ENCODE measurements at regions not wholly inside any gene's neighbourhood (a gene's known extent, or its start where the extent isn't known, plus 50 kb on each side); places are given as distances from the start of the nearest gene placed in this dataset.

GRCh38 chrX:137278825-137279224 is 245.0 kb upstream of the GPR101 start:
- ChIA-PET CTCF (no interaction called here), POLR2A (no interaction called here)
- Histone ChIP-seq H3K9me3 (ENCODE audit: control insufficient read depth, insufficient read depth, low read length) (no peaks in the 10 kb centered on the region), H3K27ac (ENCODE audit: low read depth, low read length) (no peak overlapping the region), H3K4me3 (ENCODE audit: low read depth, low read length) (no peak overlapping the region), H3K27me3 (ENCODE audit: control insufficient read depth, insufficient read depth, low read length) (no peaks in the 10 kb centered on the region)
- TF ChIP-seq, protein P1, sequence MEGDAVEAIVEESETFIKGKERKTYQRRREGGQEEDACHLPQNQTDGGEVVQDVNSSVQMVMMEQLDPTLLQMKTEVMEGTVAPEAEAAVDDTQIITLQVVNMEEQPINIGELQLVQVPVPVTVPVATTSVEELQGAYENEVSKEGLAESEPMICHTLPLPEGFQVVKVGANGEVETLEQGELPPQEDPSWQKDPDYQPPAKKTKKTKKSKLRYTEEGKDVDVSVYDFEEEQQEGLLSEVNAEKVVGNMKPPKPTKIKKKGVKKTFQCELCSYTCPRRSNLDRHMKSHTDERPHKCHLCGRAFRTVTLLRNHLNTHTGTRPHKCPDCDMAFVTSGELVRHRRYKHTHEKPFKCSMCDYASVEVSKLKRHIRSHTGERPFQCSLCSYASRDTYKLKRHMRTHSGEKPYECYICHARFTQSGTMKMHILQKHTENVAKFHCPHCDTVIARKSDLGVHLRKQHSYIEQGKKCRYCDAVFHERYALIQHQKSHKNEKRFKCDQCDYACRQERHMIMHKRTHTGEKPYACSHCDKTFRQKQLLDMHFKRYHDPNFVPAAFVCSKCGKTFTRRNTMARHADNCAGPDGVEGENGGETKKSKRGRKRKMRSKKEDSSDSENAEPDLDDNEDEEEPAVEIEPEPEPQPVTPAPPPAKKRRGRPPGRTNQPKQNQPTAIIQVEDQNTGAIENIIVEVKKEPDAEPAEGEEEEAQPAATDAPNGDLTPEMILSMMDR (IDR thresholded peaks at IDR 0.05; ENCODE audit: low read depth, low read length) = no peak
- DNase-seq (ENCODE audit: low read depth, low spot score) = no peak

- no peak for DNase-seq (ENCODE audit: low read depth, low spot score)
- Histone ChIP-seq H3K4me3 (ENCODE audit: low read depth, low read length) (no peak overlapping the region), H3K27me3 (ENCODE audit: control insufficient read depth, insufficient read depth, low read length) (no peaks in the 10 kb centered on the region), H3K27ac (ENCODE audit: low read depth, low read length) (no peak overlapping the region), H3K9me3 (ENCODE audit: control insufficient read depth, insufficient read depth, low read length) (no peaks in the 10 kb centered on the region; the same call in 1 of the 2 replicates)
- CTCF ChIA-PET = no interaction called here
- POLR2A ChIA-PET = no interaction called here
- TF ChIP-seq, protein P1 (IDR thresholded peaks at IDR 0.05; ENCODE audit: low read depth, low read length) = no peak
These were observed 229.6 kb upstream of the GPR101 start for GRCh38 chrX:137263374-137263773.

GRCh38 chrX:137245183-137245582 is 211.4 kb upstream of the GPR101 start:
- DNase-seq (ENCODE audit: low read depth, low spot score) = no peak
- TF ChIP-seq, protein P1 (IDR thresholded peaks at IDR 0.05; ENCODE audit: low read depth, low read length) = no peak
- H3K27me3 ChIP-seq (ENCODE audit: control insufficient read depth, insufficient read depth, low read length) = no peaks in the 10 kb centered on the region
- no peaks in the 10 kb centered on the region for H3K9me3 ChIP-seq (ENCODE audit: control insufficient read depth, insufficient read depth, low read length)
- ChIA-PET POLR2A (no interaction called here), CTCF (no interaction called here)
- H3K27ac ChIP-seq (ENCODE audit: low read depth, low read length) = no peak overlapping the region
- H3K4me3 ChIP-seq (ENCODE audit: low read depth, low read length) = no peak overlapping the region

GRCh38 chrX:137236837-137237236 is 203.0 kb upstream of the GPR101 start:
- no peaks in the 10 kb centered on the region for H3K9me3 ChIP-seq (ENCODE audit: control insufficient read depth, insufficient read depth, low read length)
- ChIA-PET CTCF (no interaction called here), POLR2A (no interaction called here)
- H3K27me3 ChIP-seq (ENCODE audit: control insufficient read depth, insufficient read depth, low read length) = no peaks in the 10 kb centered on the region
- H3K4me3 ChIP-seq (ENCODE audit: low read depth, low read length) = no peak overlapping the region
- H3K27ac ChIP-seq (ENCODE audit: low read depth, low read length) = no peak overlapping the region
- DNase-seq (ENCODE audit: low read depth, low spot score) = no peak
- TF ChIP-seq, protein P1 (IDR thresholded peaks at IDR 0.05; ENCODE audit: low read depth, low read length) = no peak

DNA sequence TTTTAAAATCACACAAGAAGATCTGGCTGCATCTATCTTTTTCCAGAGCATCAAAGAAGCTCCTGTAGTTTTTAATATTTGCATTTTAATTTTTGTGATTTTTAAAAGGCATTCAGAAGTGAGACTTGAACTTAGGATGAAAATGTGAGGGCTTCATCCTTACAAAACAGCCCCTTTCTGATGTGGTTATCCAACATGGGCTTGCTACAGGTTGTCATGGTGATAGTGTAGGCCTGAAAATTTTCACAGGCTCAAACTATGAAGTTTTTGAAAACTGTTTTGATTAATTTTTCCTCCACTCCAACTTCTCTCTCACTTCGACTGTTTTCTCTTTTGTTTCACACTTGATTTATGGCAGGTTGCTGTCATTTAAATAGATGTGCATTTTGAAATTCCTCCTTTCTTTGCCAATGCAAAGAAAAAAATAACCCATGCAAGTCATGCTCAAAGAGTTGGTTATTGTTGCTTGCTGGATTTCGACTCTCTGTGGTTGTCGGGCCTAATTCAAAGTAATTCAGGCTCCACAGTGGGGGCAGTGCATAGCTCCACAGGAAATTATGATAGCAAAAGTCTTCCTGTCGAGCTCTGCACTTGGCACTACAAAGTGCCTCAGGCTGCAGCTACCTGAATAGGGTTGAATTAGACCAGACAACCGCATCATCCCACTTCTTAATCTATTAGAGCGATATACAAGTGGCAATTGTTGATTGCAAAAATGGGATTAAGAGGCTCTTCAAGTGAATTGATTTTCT is 201.0 kb upstream of the GPR101 start:
- ChIA-PET POLR2A (no interaction called here), CTCF (no interaction called here)
- H3K4me3 ChIP-seq (ENCODE audit: low read depth, low read length) = no peak overlapping the region
- no peak for DNase-seq (ENCODE audit: low read depth, low spot score)
- no peaks in the 10 kb centered on the region for H3K9me3 ChIP-seq (ENCODE audit: control insufficient read depth, insufficient read depth, low read length)
- TF ChIP-seq, protein P1 (IDR thresholded peaks at IDR 0.05; ENCODE audit: low read depth, low read length) = no peak
- no peak overlapping the region for H3K27ac ChIP-seq (ENCODE audit: low read depth, low read length)
- no peaks in the 10 kb centered on the region for H3K27me3 ChIP-seq (ENCODE audit: control insufficient read depth, insufficient read depth, low read length)

Data from AG04450 (cell line).